Thoracic aorta (tissue), 2 donors: ENCODE measurements at regions not wholly inside any gene's neighbourhood (a gene's known extent, or its start where the extent isn't known, plus 50 kb on each side); places are given as distances from the start of the nearest gene placed in this dataset.

ENCODE experiments used
- ATAC-seq: fragments of 150-250 bp; one replicate; pipeline ENCODE4 v1.8.0; 2017; ENCODE audit warnings: low read depth; ENCODE audit not compliant: insufficient number of reproducible peaks, low FRiP score
- DNase-seq: peaks from one replicate; pipeline ENCODE4 v3.0.0-alpha.2; 2020; ENCODE audit warnings: low spot score
- H3K27ac ChIP-seq, 2 donors: fragments of 200-600 bp; sonication (generic); 1 replicate in 1 of 2; 2 replicates in 1 of 2; pipeline ENCODE4 v1.5.1; 2016; ENCODE audit warnings: mild to moderate bottlenecking in 2 of 2, moderate library complexity in 2 of 2
- H3K27me3 ChIP-seq: fragments of 200-600 bp; sonication (generic); replicated peaks from 2 replicates; pipeline ENCODE4 v1.6.0; 2016; ENCODE audit warnings: mild to moderate bottlenecking; ENCODE audit not compliant: insufficient read depth
- H3K36me3 ChIP-seq: fragments of 200-600 bp; sonication (generic); one replicate; pipeline ENCODE4 v1.5.1; 2016
- H3K4me1 ChIP-seq, 2 donors: fragments of 200-600 bp; sonication (generic); 1 replicate in 1 of 2; 2 replicates in 1 of 2; pipeline versions ENCODE4 v1.5.1 to v1.6.0; 2016; ENCODE audit warnings: low read depth in 2 of 2, mild to moderate bottlenecking in 1 of 2; ENCODE audit not compliant: control insufficient read depth in 1 of 2
- H3K4me3 ChIP-seq: fragments of 200-600 bp; sonication (generic); 2 replicates; pipeline ENCODE4 v1.5.1; 2016; ENCODE audit warnings: mild to moderate bottlenecking
- H3K9me3 ChIP-seq: fragments of 200-600 bp; sonication (generic); 2 replicates; pipeline ENCODE4 v1.5.1; 2016
- CTCF ChIP-seq: fragments of 200-600 bp; sonication (generic); IDR thresholded peaks from one replicate; pipeline ENCODE4 v1.5.1; 2019; ENCODE audit warnings: antibody characterized with exemption

- Histone ChIP-seq H3K27me3 (no peaks in the 10 kb centered on the region), H3K4me1 (no peaks in the 10 kb centered on the region), H3K4me3 (no peak overlapping the region), H3K27ac (no peak overlapping the region), H3K36me3 (no peaks in the 10 kb centered on the region), H3K9me3 (no peaks in the 10 kb centered on the region)
- DNase-seq (no peak), ATAC-seq (no peak)
- no peak for TF ChIP-seq CTCF
Observed at GRCh38 chr7:80991654-80992053, 72.8 kb upstream of the SEMA3C start.

- Histone ChIP-seq H3K27me3 (no peaks in the 10 kb centered on the region), H3K27ac (no peak overlapping the region), H3K4me1 (no peaks in the 10 kb centered on the region), H3K36me3 (no peaks in the 10 kb centered on the region), H3K9me3 (peaks cover 4% of the 10 kb centered on the region), H3K4me3 (no peak overlapping the region)
- DNase-seq (no peak), ATAC-seq (no peak)
- TF ChIP-seq CTCF, result no peak
Observed at GRCh38 chr7:80984619-80985018, 65.8 kb upstream of the SEMA3C start.

- Histone ChIP-seq H3K27ac (no peak overlapping the region), H3K4me3 (no peak overlapping the region), H3K4me1 (no peaks in the 10 kb centered on the region), H3K27me3 (no peaks in the 10 kb centered on the region), H3K9me3 (peaks cover 4% of the 10 kb centered on the region), H3K36me3 (no peaks in the 10 kb centered on the region)
- TF ChIP-seq CTCF, result no peak
- DNase-seq, result no peak
- ATAC-seq, result no peak
Observed at GRCh38 chr7:80981405-80981804, 62.6 kb upstream of the SEMA3C start.

- H3K9me3 ChIP-seq, result peaks cover 4% of the 10 kb centered on the region
- ATAC-seq, result no peak
- no peak for DNase-seq
- TF ChIP-seq CTCF, result no peak
- no peaks in the 10 kb centered on the region for H3K27me3 ChIP-seq
- H3K36me3 ChIP-seq, result no peaks in the 10 kb centered on the region
- no peak overlapping the region for H3K4me3 ChIP-seq
- H3K4me1 ChIP-seq, result no peaks in the 10 kb centered on the region
- no peak overlapping the region for H3K27ac ChIP-seq
Observed at GRCh38 chr7:80977751-80978150, 58.9 kb upstream of the SEMA3C start.

GRCh38 chr7:80974396-80975358 is 55.8 kb upstream of the SEMA3C start:
- H3K27me3 ChIP-seq, result no peaks in the 10 kb centered on the region
- no peak for TF ChIP-seq CTCF
- no peak for ATAC-seq

More at GRCh38 chr7:80974396-80975358, 55.8 kb upstream of the SEMA3C start:
- Histone ChIP-seq H3K9me3 (no peaks in the 10 kb centered on the region), H3K4me1 (no peaks in the 10 kb centered on the region), H3K27ac (no peak overlapping the region), H3K36me3 (no peaks in the 10 kb centered on the region), H3K4me3 (no peak overlapping the region)
- DNase-seq, result no peak
